ENCODE measurements at regions not wholly inside any gene's neighbourhood (a gene's known extent, or its start where the extent isn't known, plus 50 kb on each side); places are given as distances from the start of the nearest gene placed in this dataset.

GRCh38 chr14:34044666-34045306 lies 93.9 kb upstream of the EGLN3 start:
- TF ChIP-seq EP300 (IDR thresholded peaks at IDR 0.05) (no peak), SREBF2 (IDR thresholded peaks at IDR 0.05) (no peak), POLR2A (IDR thresholded peaks at IDR 0.05; ENCODE audit: low read length) (no peak), ESRRA (IDR thresholded peaks at IDR 0.05; ENCODE audit: borderline replicate concordance, low read length) (no peak), USF2 (IDR thresholded peaks at IDR 0.05) (no peak), RFX5 (IDR thresholded peaks at IDR 0.05) (no peak), HOXA7 (CRISPR knock-in tag; IDR thresholded peaks at IDR 0.05) (no peak), ZNF302 (CRISPR knock-in tag; IDR thresholded peaks at IDR 0.05) (no peak), CHD4 (IDR thresholded peaks at IDR 0.05; ENCODE audit: borderline replicate concordance) (no peak), FOSL2 (IDR thresholded peaks at IDR 0.05) (no peak), FOSL2 (CRISPR knock-in tag; IDR thresholded peaks at IDR 0.05) (no peak), HDAC2 (IDR thresholded peaks at IDR 0.05) (no peak)
- TF ChIP-seq, protein P1, sequence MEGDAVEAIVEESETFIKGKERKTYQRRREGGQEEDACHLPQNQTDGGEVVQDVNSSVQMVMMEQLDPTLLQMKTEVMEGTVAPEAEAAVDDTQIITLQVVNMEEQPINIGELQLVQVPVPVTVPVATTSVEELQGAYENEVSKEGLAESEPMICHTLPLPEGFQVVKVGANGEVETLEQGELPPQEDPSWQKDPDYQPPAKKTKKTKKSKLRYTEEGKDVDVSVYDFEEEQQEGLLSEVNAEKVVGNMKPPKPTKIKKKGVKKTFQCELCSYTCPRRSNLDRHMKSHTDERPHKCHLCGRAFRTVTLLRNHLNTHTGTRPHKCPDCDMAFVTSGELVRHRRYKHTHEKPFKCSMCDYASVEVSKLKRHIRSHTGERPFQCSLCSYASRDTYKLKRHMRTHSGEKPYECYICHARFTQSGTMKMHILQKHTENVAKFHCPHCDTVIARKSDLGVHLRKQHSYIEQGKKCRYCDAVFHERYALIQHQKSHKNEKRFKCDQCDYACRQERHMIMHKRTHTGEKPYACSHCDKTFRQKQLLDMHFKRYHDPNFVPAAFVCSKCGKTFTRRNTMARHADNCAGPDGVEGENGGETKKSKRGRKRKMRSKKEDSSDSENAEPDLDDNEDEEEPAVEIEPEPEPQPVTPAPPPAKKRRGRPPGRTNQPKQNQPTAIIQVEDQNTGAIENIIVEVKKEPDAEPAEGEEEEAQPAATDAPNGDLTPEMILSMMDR (IDR thresholded peaks at IDR 0.05) = no peak
